Hippocampal formation (tissue), 2 donors: ENCODE measurements at regions not wholly inside any gene's neighbourhood (a gene's known extent, or its start where the extent isn't known, plus 50 kb on each side); places are given as distances from the start of the nearest gene placed in this dataset.
A peak's percentile ranks its signal among the peaks of the same experiment; 100 is the strongest.
"Not testable (repeated sequence)": the region's sequence is repeated elsewhere in the genome, so short reads cannot be mapped to it uniquely, and the experiment has no call there.

Source experiments
- DNase-seq, 2 donors: peaks; one replicate each; lab custom pipeline; 2025; lab: John Stamatoyannopoulos, UW

- DNase-seq, result no peak
Observed at GRCh38 chr9:32161209-32161608, 223.2 kb upstream of the ACO1 start.

DNA sequence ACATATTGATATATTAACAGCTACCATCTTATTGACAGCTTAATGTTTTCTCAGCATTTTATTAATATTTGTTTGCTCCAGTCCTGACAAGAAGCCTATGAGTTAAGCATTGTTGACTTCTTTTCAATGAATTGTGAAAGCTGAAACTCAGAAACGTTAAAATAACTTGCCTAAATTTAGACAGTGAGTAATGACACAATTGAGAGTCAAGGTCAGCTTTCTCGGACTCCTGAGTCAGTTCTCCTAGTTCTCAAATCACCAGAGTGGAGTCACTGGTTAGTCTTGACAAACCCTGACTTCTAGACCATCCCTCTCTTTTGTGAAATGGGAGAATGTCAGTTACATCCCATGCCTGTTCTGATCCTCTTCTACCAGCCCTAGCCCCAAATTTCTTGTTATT, 222.7 kb upstream of the ACO1 start:
- DNase-seq, result no peak

DNA sequence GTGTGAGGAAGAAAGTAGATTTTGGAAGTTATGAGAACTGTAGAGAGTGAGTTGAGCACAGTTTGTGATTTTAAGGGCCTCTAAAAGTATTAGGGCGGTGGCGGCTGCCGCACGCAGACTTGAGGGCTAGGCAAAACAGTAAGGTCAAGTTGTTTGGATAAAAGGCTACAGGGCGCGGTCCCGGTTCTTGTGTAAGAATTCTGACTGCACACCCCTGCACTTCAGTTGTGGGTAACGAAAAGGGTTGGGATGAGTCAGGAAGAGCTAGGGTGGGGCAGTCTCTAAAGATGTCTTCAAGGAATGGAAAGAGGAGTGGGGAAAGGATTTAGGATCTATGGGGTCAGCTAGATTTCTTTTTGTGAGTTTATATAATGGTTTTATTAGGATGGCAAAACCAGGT, 218.1 kb upstream of the ACO1 start:
- not testable (repeated sequence) for DNase-seq

DNA sequence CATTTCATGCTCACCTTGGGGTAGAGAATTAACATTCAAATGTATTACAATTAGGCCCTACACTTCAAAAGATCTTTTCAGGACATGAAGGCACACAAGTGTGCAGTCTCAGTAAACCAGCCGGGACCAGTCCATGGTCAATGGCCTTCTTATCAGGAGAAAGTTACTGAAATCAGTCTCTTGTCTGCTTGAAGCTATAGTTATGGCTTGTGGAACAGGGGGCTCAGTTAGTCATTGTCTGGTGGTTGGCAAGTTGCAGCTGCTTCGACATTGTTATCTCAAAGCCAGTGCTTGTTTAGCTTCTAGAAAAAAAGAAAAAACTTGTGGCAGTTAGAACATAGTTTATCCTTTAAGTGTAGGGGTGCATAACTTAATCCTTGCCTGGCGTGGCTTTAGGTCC, 213.1 kb upstream of the ACO1 start:
- no peak for DNase-seq

DNA sequence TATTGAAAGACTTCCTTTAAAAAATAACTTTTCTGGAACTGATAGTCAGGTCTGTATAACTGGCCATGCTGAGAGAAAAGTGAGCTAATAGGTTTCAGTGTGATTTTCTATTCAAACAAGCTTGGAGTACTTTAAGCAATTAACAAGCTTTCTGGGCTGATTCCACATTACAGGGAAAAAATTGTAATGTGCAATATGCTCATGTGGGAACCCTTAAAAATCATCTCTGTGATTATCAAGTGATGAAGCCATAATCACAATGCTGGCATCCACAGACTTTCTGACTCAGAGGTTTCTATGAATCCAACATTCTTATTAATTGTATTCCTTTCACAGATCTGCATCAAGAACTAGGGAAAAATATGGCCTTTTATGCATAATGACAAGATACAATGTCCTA, 212.2 kb upstream of the ACO1 start:
- no peak for DNase-seq

GRCh38 chr9:32177396-32177795, 207.0 kb upstream of the ACO1 start:
- DNase-seq, result no peak

- DNase-seq, result no peak
Observed at GRCh38 chr9:32180597-32180996, 203.8 kb upstream of the ACO1 start.

- DNase-seq, result no peak
Observed at GRCh38 chr9:32200241-32200640, 184.2 kb upstream of the ACO1 start.

- DNase-seq, result no peak
Observed at GRCh38 chr9:32200896-32201295, 183.5 kb upstream of the ACO1 start.

DNA sequence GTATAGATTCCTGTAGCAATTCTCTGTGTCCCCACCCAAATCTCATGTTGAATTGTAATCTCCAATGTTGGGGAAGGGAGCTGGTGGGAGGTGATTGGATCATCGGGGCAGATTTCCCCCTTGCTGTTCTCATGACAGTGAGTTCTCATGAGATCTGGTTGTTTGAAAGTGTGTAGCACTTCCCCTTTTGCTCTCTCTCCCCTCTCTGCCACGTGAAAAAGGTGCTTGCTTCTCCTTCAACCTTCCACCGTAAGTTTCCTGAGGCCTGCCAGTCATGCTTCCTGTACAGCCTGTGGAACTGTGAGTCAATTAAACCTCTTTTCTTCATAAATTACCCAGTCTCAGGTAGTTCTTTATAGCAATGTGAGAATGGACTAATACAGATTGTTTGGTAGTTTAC, 175.3 kb upstream of the ACO1 start:
- not testable (repeated sequence) for DNase-seq

GRCh38 chr9:32218100-32218767, 166.2 kb upstream of the ACO1 start:
- no peak for DNase-seq

DNA sequence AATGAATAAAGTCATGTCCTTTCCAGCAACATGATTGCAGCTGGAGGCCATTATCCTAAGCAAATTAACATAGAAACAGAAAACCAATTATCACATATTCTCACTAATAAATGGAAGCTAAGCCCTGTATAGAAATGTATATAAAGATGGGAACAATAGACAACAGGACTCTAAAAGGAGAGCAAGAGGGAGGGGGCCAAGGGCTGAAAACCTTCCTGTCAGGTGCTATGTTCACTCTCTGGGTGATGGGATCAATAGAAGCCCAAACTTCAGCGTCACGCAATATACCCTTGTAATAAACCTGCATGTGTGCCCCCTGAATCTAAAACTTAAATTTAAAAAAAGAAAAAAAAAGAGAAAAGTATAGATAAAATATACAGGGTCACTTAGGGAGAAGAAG, 163.7 kb upstream of the ACO1 start:
- no peak for DNase-seq

- DNase-seq, result no peak
Observed at GRCh38 chr9:32234451-32234850, 150.0 kb upstream of the ACO1 start.

DNA sequence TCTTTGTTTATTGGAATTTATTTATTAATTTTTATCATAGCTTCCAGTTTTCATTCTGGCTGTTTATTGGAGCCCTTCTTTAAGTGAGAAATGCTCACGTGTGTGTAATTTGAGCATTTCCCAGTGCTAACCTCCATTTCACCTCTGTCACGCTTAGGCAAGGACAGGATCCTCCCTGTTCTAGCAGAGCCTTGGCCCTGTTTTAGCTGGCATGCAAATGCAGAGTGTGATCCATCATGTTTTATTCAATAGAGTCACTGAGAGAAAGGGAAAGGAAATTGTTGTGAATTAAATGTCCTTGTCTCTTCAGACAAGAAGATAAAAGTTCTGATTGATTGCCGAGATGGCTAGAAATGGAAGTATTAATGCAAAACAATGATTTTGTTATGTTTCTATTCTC, 137.3 kb upstream of the ACO1 start:
- no peak for DNase-seq

DNA sequence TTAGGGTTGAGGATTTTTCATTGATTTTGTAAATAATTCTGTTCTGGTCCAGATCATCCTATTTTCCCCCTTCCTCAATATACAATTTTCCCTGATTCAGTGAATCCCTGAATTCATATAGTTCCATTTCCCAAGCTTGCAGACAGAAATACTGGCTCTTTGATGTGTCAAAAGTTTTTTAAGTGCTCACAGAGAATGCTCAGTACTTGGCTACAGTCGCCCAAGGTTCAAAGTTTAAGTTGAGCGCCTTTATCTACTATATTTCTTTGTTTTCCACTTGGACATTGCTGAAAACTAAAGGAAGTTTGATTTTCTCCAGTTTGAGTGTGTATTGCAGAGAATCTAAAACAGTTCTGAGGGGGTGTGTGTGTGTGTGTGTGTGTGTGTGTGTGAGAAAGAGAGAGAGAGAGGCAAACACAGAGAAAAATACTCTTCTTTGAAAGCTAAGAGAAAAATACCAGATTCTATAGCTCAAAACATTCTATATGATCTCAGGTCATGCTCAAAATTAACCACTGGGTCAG, 136.2 kb upstream of the ACO1 start:
- DNase-seq, result no peak

- peak; percentile 45 to 57 for DNase-seq
Observed at GRCh38 chr9:32251539-32251938, 132.9 kb upstream of the ACO1 start.

DNA sequence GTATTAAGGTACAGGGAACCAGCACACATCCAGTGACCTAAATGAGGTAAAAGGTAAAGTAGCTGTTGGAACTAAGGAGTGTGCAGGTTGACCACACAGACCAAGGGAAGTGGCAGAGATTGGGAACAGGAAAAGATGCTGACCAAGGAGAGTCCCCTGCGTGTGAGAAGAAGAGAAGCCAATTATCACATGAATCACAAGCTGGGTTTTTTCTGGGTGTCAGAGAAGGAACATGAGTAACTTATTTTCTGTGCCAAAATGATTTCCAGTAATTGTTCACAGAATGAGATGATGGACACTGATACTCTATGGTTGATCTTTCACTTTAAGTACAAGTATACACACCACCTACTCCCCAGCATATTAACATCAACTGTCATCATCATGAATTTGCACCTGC, 130.7 kb upstream of the ACO1 start:
- no peak for DNase-seq

DNA sequence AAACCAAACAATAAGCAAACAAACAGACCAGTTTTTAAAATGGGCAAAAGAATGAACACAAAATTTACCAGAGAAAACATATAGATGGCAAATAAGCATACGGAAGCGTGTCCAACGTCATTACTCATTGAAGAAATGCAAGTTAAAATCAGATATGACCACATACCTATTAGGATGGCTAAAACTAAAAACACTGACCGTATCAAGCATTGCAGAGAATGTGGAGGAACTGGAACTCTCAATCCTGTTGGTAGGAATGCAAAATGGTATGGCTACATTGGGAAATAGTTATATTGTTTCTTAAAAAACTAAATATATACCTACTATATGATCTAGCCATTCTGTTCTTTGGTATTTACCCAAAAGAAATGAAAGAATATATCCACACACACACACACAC, 129.4 kb upstream of the ACO1 start:
- DNase-seq, result no peak

- DNase-seq, result no peak
Observed at GRCh38 chr9:32258482-32258881, 126.0 kb upstream of the ACO1 start.

GRCh38 chr9:32260151-32260862, 124.1 kb upstream of the ACO1 start:
- DNase-seq, result no peak

DNA sequence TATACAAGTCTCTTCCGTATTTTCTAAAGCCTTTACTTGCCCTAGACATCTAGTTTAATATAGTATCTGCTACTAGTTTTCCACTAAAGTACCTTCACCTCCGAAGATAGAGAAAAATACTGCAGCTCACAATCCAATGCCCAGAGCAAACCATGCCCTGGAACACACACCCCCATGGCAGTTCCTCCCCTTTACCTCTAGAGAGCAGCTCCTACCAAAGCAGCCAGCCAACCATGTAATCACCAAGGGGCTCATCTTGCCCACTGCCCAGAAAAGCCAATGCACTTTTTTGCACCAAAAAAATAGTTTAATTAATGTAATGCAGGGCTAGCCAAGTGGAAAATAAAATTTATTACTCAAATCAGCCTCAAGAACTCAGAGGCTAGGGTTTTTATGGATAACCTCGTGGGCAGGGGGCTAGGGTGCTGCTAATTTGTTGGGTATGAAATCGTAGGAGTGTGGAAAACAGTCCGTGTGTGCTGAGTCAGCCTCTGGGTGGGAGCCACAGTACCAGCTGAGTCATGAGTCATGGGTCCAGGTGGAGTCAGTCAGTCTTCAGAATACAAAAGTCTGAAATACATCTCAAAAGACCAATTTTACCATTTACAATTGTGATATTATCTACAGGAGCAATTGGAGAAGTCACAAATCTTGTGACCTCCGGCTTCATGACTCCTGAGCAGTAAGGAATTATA, 120.1 kb upstream of the ACO1 start:
- no peak for DNase-seq

- no peak for DNase-seq
Observed at GRCh38 chr9:32265037-32265436, 119.4 kb upstream of the ACO1 start.

DNA sequence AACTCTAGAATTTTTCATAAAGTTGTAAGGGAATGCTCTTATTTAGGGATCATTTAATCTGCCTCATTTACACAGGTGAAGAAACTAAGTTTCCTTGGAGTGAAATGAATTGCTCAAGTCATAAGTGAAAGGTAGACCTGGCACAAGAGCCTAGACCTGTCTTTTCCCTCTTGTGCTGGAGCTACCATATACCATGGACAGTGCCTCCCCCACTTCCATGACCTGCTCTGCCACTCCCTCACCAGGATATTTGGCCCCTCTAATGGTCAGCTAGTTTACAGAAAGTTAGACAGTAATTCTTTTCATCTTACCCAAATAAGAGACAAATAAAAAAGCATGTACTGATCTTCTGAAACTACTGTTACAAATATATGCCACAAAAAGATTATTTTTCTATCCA, 105.5 kb upstream of the ACO1 start:
- DNase-seq, result no peak
